ENCODE measurements at regions not wholly inside any gene's neighbourhood (a gene's known extent, or its start where the extent isn't known, plus 50 kb on each side); places are given as distances from the start of the nearest gene placed in this dataset.

DNA sequence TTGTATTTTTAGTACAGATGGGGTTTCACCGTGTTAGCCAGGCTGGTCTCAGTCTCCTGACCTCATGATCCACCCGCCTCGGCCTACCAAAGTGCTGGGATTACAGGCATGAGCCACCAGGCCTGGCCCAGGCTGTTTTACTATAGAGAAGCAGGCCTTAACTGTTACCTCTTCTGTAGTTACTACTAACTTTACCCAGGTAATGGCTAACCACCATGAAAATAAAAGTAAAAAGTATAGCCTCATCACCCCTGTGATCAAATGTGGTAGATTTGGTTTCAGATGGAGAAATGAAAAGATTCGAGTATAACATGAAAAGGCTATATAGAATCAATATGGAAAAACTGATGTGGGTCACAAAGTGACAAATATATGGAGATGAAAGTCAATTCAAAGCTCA, 210.1 kb downstream of the CD47 start:
- TF ChIP-seq, protein P1, sequence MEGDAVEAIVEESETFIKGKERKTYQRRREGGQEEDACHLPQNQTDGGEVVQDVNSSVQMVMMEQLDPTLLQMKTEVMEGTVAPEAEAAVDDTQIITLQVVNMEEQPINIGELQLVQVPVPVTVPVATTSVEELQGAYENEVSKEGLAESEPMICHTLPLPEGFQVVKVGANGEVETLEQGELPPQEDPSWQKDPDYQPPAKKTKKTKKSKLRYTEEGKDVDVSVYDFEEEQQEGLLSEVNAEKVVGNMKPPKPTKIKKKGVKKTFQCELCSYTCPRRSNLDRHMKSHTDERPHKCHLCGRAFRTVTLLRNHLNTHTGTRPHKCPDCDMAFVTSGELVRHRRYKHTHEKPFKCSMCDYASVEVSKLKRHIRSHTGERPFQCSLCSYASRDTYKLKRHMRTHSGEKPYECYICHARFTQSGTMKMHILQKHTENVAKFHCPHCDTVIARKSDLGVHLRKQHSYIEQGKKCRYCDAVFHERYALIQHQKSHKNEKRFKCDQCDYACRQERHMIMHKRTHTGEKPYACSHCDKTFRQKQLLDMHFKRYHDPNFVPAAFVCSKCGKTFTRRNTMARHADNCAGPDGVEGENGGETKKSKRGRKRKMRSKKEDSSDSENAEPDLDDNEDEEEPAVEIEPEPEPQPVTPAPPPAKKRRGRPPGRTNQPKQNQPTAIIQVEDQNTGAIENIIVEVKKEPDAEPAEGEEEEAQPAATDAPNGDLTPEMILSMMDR (conservative IDR thresholded peaks at IDR 0.05): no peak
- no peak overlapping the region for H3K27ac ChIP-seq

DNA sequence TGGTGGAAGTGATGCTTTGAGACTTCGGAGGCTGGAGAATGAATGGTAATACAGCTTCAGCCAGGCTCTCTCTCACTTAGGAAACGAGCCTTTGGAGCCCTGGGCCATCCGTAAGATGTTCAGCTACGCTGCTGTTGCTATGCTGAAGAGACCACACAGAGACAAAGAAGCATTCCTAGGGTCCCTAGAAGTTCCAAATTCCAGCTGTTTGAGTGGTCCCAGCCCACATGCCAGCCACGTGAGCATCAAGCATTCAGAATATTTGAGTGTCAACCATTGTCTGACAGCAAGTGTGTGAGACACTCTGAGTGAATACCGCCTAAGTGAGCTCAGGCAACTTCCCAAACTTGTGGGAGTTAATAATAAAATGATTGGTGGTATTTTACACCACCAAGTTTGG, 212.9 kb downstream of the CD47 start:
- no peak overlapping the region for H3K27ac ChIP-seq
- TF ChIP-seq, protein P1 (conservative IDR thresholded peaks at IDR 0.05): no peak

DNA sequence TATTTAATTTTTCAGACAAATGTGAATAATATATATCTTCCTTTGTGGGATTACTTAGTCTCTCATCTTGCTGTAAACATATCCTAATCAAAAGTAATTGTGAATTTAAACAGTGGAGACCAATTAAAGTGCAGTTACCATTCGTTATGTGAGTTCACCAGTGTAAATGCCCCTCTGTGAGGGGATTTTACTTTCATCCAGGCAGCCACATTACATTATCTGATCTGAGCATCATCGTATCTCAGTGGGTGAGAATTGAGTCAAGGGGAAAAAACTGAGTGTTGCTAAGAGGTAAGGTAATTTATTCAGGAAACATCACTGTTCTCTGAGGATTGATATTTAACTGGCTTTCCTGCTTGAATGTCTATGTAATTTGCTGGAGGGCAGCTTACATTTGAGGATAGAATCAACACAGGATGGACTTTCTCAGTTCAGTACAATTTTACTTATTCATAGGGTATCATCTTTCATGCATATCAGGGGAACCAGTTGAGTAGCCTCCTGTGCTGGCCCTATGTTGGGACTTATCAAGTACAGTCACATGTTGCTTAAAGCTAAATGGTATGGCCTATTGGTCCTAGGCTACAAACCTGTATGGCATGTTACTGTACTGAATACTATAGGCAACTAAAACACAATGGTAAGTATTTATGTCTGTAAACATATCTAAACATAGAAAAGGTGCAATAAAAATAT, 219.7 kb downstream of the CD47 start:
- TF ChIP-seq, protein P1 (conservative IDR thresholded peaks at IDR 0.05): no peak

DNA sequence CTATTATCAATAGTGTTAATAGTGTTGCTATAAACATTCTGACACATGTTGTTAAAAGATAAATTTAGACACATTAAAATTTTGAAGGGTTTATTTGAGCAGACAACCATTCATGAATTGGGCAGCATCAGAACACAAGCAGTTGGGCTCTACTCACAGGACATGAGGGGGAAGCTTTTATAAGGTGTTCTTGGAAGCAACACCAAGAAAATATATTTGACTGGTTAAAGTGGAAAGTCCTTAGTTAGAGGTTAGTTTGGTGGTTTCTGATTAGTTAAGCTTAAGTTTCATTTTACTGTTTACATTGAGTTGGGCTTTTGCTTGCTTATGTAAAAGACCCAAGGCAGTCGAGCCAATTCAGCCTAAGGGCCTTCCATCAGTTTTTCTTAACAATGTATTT, 220.7 kb downstream of the CD47 start:
- no peak overlapping the region for H3K27ac ChIP-seq
- TF ChIP-seq, protein P1 (conservative IDR thresholded peaks at IDR 0.05): no peak

More for the DNA sequence above, 219.7 kb downstream of the CD47 start:
- no peak overlapping the region for H3K27ac ChIP-seq

DNA sequence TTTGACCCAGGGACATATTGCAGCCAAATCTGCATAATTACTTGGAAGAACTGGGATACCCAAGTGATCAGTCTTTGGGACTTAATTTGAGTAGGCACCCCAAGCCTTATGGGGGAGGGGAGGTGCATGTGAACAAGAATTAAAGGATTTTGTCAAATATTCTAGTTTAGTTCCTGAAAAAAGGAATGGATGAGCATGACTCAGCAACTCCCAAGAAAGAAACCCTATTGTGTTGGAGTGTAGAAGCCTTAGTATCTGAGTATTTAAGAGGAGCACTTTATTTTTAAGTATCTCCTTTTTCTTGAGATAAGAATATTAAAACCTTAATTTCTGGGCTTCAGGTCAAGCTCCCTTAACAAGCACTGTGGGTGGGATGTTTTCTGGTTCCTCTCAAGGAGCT, 222.4 kb downstream of the CD47 start:
- H3K27ac ChIP-seq: no peak overlapping the region
- TF ChIP-seq, protein P1 (conservative IDR thresholded peaks at IDR 0.05): no peak

DNA sequence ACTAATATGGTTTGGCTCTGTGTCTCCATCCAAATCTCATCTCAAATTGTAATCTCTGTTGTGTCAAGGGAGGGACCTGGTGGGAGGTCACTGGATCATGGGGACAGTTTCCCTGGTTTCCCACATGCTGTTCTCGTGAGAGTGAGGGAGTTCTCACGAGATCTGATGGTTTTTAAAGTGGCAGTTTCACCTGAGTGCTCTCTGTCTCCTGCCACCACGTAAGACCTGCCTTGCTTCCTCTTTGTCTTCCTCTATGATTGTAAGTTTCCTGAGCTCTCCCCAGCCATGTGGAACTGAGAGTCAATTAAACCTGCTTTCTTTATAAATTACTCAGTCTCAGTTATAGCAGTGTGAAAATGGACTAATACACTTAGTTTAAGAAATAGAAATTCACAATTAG, 228.9 kb downstream of the CD47 start:
- H3K27ac ChIP-seq: no peak overlapping the region
- TF ChIP-seq, protein P1 (conservative IDR thresholded peaks at IDR 0.05): no peak

DNA sequence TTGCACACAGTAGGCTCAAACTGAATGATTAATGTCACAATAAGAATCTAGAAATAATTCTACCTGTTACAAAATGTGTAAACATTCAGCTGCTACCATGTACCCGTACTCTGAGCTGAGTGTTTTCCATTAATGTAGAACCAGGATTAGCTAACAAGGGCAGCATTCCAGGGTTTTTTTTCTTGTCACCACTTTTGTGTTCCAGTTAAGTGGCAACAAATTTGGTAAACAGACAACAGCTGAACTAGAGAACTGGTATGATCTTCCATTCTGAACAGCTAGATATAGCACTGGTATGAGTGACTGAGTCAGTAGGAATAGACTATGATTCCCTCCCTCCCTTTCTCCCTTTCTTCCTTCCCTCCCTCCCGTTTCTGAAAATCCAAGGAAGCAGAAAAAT, 229.4 kb downstream of the CD47 start:
- no peak overlapping the region for H3K27ac ChIP-seq
- TF ChIP-seq, protein P1 (conservative IDR thresholded peaks at IDR 0.05): no peak

Data from VCaP (cell line).